DMS79 treated with DMSO at 0.1 percent for 48 hours (cell line): ENCODE measurements at regions not wholly inside any gene's neighbourhood (a gene's known extent, or its start where the extent isn't known, plus 50 kb on each side); places are given as distances from the start of the nearest gene placed in this dataset.
"Not testable (repeated sequence)": the region's sequence is repeated elsewhere in the genome, so short reads cannot be mapped to it uniquely, and the experiment has no call there.

Source experiments
- DNase-seq: peaks from one replicate; lab custom pipeline; 2025; lab: John Stamatoyannopoulos, UW

DNA sequence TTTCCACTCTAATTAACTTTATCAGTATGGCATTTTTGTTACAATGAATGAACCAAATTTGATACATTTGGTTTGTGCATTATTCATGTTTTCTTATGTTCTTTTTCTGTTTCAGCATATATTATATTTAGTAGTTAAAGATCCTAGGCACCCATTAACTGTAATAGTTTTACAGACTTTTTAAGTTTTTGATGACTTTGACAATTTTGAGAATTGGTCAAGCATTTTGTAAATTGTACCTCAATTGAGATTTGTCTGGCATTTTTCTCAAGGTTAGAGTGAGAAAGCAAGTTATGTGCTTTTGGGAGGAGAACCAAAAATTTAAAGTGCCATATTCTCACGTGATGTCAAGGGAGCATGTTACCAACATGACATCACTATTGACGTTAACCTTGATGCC lies 1019.2 kb downstream of the CDH11 start:
- DNase-seq, result no peak

DNA sequence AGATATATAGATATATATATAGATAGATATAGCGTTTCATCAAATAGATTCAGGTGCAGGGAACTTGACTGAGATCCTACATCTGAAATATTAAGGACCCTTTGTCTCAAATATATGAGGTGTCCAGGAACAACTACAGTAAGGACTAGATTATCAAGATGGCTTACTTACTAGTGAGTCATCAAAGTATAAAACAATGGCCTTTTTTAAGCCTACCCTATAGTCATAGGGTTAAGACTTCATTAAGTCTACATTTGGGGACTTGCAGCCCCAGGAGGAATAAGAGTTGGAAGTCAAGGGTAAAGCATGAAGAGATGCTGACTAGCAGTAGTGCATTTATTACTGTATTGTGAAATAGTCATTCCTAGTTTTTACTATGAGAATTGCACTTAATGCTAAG lies 1023.4 kb downstream of the CDH11 start:
- no peak for DNase-seq

DNA sequence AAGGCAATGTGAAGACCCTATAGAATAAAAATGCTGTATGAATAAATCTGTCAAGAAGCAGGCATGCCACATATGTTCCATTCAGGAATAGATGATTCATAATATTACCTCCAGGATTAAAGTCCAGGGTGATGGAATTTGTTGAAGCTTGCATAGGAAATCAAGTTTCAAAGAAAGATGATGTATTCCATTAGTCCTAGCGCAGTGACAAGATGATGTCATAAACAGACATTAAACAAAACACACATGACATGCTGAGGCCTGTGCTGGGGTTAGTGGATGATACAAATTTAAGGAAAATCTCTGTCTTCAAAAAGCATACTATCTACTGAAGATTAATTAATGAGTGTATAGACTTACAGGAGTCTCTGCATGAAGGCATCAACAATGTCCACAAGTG lies 1025.2 kb downstream of the CDH11 start:
- DNase-seq, result no peak

DNA sequence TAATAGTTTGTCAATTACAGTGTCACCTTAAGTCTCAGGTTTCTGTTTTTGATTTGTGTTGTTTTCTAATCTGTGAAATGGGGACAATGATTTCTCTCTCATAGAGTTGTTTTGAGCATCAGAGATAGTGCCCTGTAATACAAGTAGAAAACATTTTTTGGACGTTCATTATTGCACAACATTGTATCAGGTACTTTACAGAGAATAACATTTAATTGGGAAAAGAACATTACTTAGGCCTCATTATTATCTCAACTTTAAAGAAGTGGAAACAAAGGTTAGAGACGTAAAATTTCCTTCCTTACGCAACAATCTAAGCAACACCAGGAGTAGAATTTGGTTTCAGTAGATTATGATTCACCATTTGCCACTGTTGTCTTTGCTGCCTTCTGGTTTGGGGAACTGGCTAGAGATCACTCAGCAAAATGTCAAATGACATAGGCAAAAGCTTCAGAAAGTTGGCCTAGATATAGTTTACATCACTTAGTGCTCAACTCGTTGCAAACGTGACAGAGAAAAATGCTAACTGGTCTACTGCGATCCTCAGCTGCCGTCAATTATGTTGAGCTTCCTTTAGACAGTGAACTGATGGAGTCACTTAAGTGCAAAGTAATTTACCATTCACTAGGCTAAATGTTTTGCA lies 1026.8 kb downstream of the CDH11 start:
- DNase-seq, result no peak

DNA sequence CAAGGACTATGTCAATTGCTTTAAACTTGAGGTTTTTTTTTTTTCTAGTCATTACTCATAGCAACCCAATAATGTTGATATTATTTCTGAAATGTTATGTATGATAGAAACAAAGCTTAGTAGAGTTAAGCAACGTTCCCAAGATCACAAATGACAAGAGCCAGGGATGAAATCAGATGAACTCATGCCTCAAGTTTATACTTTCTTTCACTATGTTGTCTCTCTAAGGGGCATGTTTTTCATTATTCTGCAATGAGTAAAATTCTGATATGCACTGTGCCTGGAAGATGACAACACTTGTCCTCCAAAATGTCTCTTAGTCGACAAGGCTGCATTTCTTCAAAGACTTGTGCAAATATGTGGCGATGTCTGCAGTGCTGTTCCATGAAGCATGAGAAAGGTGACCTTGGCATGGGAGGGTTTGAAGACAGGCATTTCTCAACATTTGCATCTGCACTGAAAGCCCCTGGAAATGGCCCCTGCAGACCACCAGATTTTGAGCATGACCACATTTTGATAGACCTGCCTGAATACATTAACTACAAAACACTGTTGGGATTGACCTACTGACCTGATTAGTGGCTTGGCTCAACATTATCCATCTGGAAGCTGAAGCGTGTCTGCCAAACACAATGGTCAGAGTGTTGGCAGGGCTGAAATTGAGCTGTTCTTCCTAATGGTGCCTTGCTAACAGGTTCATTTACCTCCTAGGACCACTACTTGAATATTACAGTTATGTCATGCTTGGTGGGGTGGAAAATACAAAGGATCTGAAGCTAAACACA lies 1027.5 kb downstream of the CDH11 start:
- no peak for DNase-seq

DNA sequence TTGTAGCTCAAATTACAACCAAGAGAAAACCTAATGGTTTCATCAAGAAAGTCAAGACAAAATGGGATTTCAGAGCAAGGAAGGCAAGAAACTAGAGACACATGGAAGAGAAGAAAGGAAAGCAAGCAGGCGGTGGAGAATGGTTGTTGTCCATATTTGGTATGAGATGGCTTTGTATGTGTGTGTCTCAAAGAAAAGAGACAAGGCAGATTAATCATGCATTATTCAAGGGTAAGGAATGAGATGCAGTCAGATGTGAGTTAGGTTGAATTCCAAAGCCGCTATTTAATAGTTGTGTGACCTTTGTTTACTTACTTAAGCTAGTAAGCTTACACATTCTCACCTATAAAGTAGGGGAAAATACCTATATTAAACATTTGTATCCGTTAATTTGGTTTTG lies 1029.6 kb downstream of the CDH11 start:
- DNase-seq, result no peak

DNA sequence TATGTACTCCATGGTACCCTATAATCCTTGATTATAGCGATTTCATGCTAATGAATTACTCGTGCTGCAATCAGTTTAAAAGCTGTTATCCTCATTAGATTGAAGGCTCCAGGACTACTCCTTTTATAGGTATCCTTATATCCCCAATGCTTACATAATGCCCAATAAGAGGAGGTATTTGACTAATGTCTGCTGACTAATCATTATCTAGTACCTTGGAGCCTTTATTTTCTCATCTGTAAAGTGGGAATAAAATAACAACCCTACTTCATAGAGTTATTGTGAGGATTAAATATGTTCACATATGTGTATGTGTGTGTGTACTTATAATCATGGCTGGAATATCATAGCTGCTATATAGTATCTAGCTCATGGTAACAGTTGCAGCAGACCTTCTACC lies 1031.5 kb downstream of the CDH11 start:
- DNase-seq, result no peak

DNA sequence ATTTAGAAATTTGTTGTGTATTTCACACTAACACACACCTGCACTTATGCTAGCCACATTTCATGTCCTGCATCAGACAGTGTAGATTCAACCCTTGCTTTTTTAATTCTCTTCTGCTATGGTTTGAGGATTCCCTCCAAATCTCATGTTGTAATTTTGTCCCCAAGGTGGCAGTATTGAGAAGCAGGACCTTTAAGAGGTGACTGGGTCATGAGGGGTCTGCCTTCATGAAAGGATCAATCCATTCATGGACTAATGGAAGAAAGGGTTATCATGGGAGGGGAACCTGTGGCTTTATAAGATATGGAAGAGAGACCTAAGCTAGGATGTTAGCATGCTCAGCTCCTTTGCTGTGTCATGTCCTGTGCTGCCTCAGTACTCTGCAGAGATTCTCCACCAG lies 1032.2 kb downstream of the CDH11 start:
- no peak for DNase-seq

DNA sequence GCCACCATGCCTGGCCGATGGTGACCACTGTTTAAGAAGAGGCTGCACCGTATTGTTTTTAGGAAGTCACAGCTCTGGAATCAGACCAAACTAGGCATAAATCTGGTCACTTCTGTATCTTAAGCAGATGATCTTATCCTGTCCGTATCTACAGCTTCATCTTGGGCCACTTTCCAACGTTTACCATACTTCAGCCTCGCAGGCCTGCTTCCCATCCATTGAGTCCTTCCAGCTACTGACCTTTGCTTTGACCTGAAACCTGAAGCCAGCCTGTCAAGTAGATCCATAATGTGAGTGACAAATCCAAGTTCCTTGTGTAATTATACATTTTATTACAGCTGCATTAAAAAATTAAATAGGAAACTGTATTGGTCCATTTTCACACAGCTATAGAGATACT lies 1033.0 kb downstream of the CDH11 start:
- no peak for DNase-seq

DNA sequence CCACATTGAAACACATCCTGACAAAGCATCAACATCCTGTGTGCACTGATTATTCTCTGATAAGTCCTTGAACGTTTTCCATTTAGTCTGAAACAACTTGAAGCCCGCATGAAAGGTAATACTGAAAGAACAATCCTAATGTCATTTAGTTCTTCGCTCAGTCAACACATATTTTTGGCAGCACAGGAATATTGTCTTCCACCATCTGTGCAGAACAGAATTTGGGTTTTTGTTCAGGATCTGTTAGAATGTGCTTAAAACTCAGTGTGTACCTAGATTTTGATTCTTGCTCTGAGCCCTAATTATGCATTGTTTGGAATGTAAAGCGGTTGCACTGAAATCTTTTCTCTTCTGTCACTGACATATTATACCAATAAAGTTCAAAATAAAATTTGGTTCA lies 1036.6 kb downstream of the CDH11 start:
- DNase-seq, result no peak

DNA sequence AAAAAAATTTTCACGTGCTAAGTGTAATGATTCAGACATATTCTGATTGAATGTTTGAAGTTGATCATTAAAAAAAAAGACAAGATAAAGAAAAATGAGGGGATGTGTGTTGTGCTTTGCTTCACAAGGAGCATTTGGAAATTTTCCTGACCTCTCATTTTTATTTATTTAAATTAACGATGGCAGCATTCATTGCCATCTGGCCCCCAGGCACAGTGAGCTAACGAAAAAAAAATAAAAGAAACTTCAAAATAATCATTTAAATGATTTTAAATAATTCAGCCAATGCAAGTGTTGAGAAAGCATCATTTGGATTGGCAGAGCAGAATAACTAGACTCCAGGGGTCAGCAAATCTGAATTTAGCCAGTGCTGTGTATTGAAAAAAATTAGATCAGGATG lies 1037.2 kb downstream of the CDH11 start:
- DNase-seq, result no peak

DNA sequence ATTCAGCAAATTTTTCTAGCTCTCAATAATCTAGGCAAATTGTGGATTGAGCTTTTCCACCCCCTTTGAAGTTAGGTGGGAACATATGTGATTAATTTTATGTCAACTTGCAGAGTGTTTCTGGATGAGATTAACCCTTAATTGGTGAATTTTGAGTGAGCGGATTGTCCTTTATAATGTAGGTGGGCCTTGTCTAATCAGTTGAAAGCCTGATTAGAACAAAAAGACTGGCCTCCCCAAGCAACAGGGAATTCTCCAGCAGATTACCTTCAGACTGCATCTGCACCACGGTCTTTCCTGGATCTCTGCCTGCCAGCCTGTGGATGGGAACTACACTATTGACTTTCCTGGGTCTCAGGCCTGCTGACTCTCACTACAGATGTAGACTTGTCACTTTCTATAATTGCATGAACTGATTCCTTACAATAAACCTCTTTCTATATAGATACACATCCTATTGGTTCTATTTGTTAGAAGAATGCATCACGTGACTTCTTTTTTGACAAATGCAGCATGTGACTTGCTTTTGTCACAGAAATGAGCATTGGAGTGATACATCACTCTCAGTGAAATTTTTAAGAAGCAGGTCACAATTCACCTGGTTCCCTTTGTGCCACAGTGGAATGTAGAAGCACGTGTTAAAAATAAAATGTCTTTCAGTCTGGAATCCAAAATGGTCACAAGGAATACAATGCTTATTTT lies 1038.3 kb downstream of the CDH11 start:
- no peak for DNase-seq

DNA sequence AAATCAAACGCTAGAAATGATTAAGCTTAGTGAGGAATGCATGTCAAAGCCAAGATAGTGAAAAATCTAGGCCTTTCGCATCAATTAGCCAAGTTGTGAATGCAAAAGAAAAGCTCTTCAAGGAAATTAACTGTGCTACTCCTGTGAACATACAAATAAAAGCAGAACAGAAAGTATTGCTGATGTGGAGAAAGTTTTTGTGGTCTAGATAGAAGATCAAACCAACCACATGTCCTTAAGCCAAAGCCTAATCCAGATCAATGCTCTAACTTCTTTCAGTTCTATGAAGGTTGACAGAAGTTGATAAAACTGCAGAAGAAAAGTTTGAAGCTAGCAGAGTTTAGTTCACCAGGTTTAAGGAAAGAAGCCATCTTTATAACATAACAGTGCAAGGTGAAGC lies 1044.6 kb downstream of the CDH11 start:
- no peak for DNase-seq

DNA sequence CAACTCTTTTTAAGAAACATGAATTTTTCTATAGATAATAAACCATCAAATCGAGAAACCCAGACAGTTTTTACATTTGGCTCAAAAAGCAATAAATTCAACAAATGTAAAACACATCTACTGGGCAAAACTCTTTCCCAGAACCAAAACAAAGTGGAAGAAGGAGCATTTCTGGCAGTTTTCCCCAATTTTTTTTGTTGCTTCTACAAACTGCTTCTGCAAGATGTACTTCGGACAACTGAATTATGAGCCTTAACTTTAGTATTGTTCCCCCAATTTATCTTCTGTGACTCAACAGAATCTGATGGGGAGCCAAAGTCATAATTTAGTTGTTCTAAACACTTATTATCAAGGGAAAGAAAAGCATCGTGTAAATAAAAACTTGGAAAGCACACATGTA lies 1047.2 kb downstream of the CDH11 start:
- no peak for DNase-seq

DNA sequence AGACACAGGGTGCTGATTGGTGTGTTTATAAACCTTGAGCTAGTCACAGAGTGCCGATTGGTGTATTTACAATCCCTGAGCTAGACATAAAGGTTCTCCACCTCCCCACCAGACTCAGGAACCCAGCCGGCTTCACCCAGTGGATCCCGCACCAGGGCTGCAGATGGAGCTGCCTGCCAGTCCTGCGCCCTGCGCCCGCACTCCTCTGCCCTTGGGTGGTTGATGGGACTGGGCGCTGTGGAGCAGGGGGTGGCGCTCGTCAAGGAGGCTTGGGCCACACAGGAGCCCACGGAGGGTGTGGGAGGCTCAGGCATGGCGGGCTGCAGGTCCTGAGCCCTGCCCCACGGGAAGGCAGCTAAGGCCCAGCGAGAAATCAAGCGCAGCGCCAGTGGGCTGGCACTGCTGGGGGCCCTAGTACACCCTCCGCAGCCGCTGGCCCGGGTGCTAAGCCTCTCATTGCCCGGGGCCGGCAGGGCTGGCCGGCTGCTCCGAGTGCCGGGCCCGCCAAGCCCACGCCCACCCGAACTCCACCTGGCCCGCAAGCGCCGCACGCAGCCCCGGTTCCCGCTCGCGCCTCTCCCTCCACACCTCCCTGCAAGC lies 1049.6 kb downstream of the CDH11 start:
- not testable (repeated sequence) for DNase-seq

DNA sequence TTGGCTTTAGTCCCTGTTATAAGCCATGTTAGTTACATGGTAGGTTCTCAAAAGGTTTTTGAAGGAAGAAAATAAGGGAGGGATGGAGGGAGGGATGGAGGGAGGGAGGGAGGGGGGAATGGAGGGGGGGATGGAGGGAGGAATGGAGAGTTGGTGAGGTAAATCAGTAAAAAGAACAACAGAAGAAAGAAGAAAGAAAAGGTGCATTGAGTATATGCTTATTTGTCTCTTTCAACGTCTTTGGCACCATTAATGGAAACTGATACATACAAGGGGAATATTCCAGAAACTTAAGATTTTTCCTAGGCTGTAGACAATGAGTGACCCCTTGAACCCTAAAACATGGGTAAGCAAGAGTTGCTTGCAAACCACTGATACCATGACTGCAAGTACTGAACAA lies 1056.3 kb downstream of the CDH11 start:
- DNase-seq, result no peak

DNA sequence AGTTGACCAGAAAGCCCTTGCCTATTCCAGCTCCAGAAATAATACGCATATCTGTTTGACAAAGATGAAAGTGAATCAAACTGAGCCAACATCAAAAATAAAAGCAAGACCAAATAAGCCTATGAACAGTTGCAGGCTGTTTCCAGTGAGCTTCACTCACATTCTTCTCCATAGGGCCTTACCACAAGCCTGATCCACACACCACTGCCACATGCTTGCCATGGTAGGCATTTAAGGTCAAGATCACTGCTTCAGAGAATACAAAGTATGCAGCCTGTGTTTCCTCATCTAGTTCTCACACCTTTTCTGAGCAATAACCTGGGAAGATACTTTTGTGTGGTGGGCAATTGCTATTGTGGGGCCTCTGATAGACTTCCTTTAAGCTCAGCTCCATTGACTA lies 1060.2 kb downstream of the CDH11 start:
- no peak for DNase-seq

DNA sequence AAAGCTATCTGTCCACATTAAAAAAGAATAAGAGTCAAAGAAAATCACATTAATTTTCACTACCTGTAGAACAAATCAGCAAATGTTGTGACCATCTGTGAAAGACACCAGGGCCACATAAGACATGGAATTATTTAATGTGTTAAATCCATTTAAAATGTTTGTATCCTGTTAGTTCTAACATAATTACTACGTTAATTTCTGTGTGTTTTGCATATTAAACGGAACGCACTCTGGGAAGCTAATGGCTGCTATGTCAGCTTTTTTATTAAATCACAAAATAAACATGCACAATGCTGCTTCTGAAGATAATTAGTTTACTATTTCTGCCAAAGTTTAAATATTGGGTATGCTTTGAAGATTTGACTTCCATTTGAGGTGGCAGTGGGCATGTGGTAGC lies 1061.2 kb downstream of the CDH11 start:
- DNase-seq, result no peak

DNA sequence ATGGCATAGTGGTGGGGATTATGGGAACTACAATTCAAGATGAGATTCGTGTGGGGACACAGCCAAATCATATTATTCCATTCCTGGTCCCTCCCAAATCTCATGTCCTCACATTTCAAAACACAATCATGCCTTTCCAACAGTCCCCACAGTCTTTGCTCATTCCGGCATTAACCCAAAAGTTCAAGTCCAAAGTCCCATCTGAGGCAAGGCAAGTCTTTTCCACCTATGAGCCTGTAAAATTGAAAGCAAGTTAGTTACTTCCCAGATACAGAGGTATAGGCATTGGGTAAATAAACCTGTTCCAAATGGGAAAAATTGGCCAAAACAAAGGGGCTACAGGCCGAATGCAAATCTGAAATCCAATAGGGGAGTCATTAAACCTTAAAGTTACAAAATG lies 1063.2 kb downstream of the CDH11 start:
- DNase-seq, result no peak

DNA sequence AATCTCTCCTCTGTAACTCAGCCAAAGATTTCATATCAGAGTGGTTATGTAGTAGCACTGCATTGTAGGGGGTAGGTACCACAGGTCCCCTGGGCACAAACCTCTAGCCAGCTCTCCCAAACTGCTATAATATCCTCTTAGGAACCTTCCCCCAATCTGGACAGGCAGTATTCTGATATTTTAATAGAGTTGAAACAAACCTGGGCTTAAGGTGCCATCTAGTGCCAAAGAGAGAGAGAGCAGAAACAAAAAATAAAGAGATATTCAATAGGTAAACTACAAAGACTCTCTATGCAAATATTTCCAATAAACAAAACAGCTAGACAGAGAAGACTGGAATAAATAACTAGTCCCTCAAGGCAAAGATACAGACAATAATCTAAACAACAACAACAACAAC lies 1070.0 kb downstream of the CDH11 start:
- no peak for DNase-seq

DNA sequence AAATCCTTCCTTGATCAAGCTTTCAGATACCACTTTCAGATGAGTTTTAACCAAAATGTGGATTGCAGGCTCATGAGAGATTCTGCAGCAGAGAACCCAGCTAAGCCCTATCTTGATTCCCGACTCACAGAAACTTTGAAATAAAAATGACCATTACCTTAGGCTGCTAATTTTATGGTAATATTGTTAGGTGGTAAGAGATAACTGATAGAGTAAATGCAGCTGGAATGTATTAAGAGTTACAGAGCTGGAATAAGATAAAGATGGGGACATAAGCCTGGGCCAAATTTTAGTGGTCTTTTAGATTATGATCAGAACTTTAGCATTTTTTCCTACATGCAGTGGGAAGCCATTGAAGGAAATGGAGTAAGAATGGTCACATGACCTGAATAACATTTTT lies 1074.0 kb downstream of the CDH11 start:
- no peak for DNase-seq

DNA sequence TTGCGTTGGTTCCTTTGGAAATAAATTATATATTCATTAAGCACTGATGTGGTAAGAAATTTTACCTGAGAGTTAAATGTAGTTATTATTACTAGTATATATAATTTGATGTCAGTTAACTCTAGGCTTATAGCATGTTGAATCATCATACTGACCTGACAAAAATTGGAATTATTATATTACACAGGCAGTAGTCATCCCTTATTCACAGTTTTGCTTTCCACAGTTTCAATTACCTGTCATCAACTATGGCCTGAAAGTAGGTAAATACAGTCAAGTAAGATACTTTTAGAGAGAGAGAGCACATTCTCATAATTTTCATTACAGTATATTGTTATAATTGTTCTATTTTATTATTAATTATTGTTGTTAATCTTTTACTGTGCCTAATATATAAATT lies 1074.7 kb downstream of the CDH11 start:
- no peak for DNase-seq

DNA sequence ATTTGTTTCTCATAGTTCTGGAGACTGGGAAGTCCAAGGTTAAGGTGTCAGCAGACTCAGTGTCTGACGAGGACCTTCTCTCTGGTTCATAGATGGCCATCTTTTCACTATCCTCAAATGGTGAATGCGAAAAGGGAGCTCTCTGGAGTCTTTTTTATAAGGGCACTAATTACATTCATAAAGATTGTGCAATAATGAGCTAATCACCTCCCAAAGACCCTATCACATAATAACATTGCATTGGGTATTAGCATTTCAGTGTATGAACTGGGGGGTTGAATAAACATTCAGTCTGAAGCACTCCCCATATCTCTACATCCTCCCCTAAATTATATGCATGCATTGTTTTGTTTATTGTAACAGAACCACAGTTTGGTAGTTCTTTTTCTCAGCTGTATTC lies 1086.5 kb downstream of the CDH11 start:
- DNase-seq, result no peak
